Panc1 (cell line): ENCODE measurements at regions not wholly inside any gene's neighbourhood (a gene's known extent, or its start where the extent isn't known, plus 50 kb on each side); places are given as distances from the start of the nearest gene placed in this dataset.

ENCODE experiments used
- CTCF ChIP-seq: fragments of 450-650 bp; IDR thresholded peaks from 2 replicates; pipeline ENCODE4 v1.5.1; 2017; ENCODE audit warnings: mild to moderate bottlenecking
- POLR2AphosphoS5 ChIP-seq: IDR thresholded peaks from 2 replicates; pipeline ENCODE4 v1.6.1; 2012; ENCODE audit warnings: mild to moderate bottlenecking, low read depth, low read length, moderate library complexity
- SIN3A ChIP-seq: IDR thresholded peaks from 2 replicates; pipeline ENCODE4 v1.6.1; 2012; ENCODE audit warnings: low read depth, mild to moderate bottlenecking, low read length, moderate library complexity, borderline replicate concordance; ENCODE audit not compliant: insufficient read depth

GRCh38 chr7:32275216-32276009, 205.2 kb upstream of the PDE1C start:
- TF ChIP-seq CTCF (no peak), POLR2AphosphoS5 (no peak), SIN3A (no peak)
